Activated naive CD4-positive, alpha-beta T cell treated with Interleukin-2 at 50 U/mL for 16 hours (primary cell): ENCODE measurements at regions not wholly inside any gene's neighbourhood (a gene's known extent, or its start where the extent isn't known, plus 50 kb on each side); places are given as distances from the start of the nearest gene placed in this dataset.

Source experiments
- DNase-seq: peaks from one replicate; pipeline ENCODE4 v3.0.0-alpha.2; 2020

DNA sequence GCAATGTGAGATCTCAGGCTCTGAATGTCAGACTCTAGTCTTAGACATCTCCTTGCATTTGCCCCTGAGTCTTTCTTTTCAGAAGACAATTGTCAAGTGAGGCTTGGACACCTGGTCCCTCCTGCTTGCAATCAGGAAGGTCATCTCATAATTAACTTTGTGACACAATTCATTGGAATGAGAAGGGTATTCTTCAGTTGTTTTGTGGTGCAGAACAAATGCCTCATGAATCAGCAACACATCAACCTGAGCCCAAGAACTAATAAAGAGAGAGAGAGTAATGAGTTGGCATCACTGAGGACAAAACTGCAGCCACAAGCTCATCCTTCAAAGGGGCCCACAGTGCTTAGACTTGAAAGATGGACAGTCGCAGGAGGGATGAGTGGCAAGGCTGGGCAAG lies 375.8 kb downstream of the INSC start:
- no peak for DNase-seq

DNA sequence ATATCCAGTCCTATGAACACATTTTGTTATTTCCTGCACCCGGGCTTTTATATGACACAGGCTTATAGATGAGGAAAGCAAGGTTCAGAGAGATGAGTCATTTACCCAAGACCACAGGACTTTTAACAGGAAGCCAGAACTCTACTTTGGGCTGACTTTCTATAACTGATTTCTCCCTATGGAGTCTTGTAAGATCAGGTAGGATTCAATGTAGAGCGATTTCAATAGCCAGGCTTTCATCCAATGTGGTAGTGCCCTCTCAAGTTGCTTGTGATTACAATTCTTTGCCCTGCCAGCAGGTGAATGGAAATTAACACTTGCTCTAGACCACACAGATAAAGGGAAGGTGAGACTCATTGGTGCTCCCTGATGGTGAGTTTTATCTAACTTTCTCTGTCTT lies 378.3 kb downstream of the INSC start:
- no peak for DNase-seq

DNA sequence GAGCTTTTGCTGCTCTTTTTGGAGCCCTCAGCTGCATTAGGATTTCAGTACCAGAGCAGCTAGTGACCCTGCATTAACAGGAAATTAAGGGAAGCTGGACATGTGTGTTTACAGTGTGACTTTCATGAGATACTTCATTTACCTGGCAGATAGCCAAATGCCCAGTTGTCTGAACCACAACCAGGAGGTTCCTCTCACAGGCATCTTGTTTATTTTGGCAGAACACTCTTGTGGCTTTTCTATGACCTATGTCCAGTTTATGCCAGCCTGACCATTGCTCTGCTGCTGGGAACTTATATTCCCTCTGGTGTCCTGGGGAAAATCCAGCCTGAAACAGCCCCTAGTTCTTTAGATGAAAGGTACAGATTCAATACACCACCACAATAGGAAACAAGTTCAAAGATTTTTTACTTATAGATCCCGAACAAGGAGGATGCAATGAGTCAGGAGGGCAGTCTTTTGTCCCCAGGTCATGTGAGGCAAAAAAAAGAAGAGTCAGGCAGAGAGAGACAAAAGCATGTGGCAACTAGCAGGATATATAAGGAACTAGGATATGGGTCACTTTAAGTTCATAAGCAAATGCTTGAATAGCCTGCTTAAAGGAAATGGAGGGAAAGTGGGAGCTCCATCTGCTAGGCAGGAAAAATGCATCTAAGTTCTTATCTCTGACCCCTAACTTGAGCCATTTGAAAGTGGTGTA lies 379.3 kb downstream of the INSC start:
- DNase-seq, result no peak

DNA sequence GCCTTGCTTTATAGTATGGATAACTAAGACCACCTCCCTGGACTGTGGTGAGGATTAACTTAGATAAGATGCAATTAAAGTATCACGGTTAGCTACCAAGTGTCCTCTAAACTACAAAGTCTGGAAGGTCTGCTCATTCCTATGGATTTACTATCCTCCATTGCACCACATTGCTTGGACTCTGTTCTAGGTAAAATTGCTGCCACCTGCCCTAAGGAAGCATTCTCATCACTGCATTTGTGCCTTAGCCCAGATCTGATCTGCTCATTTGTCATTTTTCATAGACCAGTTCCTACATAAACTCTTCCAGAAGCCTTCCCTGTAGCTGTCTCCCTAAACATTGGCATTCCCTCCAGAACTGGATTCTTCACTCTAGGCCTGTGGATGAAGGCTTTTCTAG lies 380.0 kb downstream of the INSC start:
- no peak for DNase-seq

DNA sequence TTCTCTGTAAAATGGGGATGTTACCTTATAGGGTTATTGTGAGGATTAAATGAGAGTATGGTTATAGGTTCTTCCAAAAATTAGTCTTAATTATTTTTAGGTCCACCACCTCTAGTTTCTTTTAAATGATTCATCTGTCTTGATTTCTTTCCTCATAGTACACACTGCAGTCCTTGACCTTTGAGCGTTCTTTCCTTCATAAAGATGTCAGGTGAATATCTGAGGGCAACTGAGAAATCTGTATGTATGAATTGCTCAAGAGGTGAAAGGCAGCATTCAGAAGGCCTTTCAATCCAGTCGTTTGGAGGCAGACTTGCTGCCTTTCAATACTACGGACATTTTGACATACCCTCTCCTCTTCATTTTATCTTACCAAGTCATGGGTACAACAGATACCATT lies 380.7 kb downstream of the INSC start:
- DNase-seq, result no peak

DNA sequence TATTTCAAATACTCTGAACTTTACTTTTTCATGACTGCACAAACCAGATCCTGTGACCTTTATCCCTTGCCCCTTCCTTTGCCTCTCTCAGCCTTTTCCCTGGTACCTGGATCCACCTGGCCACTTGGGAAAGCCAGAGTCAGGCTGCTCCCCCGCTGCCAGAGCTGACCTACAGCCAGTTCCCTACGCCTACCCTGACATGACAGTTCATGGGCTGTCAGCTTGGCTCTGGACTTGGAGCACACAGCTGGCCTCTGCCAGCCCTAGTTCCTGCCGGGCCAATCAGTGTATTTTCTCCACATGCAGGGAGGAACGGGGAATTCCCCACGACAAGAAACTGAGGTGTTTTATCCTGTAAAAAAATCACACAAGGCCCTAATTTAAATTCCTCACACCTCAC lies 382.6 kb downstream of the INSC start:
- DNase-seq, result no peak

DNA sequence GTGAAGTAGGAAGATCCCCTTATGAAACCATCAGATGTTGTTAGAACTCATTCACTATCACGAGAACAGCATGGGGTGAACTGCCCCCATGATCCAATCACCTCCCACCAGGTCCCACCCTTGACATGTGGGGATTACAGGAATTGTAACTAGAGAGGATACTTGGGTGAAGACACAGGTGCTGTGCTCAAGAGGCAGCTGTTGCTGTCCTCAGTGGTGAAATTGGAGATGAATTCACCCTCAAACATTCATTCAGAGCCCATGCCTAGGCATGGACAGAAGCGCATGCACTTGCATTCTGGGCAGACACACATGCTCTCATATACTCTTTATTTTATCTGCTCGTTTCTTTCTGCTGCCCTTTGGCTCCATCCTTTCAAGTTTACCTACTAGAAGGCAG lies 385.0 kb downstream of the INSC start:
- DNase-seq, result no peak

DNA sequence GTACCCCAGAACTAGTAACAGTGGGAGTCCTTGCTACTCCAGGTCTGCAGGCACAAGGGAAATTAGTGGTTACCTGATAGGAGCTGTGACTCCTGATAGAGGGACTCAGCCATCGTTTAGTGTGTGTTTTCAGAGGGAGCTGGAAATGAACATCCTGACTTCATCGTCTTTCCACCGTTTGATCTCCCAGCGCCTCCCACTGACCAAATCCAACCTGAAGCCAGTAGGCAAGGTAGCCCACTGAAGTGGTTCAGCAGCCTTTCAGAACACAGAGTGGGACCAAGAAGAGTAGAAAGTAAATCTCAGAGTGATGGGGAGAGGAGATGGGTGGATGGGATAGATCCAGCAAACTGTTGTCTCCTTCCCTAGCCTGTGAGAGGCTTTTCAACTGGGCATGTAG lies 385.9 kb downstream of the INSC start:
- no peak for DNase-seq

DNA sequence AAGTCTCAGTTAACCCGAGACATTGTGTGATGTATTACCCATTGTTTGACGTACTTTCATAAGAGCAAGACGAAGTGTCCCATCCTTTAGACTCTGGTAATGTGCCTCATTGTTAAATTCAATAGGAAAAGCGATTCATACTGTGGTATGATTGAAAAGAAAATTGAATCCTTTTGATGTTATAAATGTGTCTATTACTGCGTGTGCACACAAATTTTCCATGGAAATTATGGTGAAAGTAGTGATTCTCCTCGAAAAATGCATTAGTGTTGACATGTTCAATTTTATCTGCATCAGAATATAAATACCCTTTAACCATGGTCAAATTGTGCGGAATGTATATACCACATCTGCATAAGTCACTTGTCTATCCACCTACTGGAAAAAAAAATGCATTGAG lies 386.8 kb downstream of the INSC start:
- no peak for DNase-seq

DNA sequence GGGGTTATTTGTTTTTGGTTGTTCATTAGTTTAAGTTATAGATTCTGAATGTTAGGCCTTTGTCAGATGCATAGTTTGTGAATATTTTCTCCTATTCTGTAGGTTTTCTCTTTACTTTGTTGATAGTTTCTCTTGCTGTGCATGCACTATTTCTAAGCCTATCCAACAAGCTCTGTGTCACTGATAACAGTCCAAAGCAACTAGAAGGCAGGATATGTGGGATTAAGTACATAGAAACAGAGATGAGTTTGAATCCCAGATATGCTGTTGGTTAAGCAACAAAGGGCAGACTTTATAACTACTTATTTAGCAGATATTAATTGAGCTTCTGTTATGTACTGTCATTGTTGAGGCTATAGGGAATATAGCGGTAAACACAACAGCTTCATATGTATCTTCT lies 390.4 kb downstream of the INSC start:
- no peak for DNase-seq

DNA sequence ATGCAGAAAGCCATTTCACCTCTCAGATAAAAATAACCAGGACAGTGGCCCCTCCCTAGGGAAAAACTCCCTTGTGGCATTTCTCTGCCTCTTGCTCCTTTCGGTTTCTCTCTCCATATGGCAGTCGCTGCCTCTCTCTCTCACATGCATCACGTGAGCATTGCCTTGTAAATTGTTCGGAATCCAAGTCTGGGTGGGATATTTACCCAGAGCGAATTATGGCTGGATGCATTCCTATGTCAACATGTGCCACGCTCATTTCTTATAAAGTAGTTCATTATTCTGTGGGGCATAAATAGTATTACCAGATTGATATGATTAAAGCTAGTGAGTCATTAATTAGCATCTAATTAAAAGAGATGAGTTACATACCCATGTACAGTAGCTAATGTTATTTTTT lies 392.9 kb downstream of the INSC start:
- DNase-seq, result no peak

DNA sequence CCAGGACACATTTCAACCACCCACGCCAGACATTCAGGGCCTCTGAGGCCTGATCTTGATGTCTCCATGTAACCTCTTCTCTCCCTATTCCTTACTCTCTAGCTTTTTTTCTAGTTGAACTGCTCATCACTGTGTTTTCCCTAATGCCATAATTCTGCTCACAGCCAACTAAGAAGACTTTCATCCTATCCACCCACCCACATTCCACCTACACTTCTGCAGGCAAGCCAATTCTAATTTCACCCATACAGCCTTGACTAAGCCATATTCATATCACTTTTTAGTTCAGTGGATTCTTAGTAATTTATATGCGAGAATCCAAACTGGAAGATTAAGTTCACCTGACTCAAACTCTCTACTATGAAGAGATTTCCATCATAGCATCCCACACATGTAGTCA lies 394.4 kb downstream of the INSC start:
- no peak for DNase-seq

DNA sequence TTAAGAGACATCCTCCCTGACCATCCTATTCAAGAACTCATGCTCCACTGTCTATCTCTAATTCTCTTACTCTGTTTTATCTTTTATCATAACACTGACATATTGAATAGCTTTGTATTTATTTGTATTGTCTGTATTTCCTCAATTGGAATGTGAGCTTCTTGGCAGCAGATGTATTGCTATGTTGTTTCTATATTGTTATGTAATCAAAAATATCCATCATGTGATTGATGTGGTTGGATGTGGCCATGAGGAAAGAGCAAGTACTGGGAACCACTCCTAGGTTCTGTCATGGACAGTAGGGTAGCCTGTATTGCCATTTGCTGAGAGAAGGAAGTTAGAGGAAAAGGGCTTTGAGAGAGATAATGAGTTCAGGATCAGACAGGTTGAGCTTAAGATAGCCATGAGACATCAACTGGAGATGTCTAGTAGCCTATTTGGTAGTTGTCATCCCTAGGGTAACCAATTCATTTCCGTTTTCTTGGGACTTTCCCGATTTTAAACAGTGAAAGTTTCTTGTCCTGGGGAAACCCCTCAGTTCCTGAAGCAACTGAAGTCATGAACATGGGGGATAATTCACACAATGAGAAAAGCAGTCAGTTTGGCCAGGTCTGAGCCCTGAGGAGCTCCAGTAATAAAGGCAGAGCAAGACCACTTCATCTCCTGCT lies 404.5 kb downstream of the INSC start:
- no peak for DNase-seq

DNA sequence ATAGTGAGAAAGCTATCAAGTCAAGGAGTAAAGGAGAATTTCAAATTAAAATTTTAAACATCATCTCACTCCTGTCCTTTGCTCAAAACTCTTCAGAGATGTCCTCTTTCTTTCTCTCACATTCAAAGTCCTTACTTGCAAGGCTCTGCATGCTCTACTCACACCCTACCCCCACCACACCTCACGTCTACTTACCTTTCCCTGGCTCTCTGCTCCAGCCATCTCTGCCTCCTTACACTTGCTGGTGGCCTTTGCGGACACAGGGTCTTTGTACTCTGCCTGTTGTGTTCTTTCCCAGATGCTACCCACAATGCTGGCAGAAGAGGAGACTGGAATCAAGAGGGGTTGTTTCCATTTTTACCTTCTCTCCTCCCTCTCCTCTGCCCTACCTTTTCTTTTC lies 405.2 kb downstream of the INSC start:
- no peak for DNase-seq

DNA sequence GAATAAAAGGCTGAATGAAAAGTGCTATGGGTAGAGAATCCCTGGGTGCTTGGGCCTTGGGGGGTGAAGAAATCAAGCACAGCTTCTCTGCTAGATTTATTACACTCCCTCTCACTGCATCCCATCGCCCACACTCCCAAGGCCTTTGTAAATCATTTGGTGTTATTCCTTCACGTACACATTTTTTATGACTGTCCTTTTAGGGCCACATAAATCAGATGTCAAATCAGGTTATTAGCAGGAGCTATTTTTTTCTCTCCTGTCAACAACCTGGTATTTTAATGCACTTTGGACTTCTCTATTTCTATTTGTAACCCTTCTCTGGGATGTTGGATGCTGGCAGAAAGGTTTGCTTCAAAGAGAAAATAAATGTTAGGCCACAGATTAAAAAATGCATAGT lies 408.8 kb downstream of the INSC start:
- DNase-seq, result no peak

DNA sequence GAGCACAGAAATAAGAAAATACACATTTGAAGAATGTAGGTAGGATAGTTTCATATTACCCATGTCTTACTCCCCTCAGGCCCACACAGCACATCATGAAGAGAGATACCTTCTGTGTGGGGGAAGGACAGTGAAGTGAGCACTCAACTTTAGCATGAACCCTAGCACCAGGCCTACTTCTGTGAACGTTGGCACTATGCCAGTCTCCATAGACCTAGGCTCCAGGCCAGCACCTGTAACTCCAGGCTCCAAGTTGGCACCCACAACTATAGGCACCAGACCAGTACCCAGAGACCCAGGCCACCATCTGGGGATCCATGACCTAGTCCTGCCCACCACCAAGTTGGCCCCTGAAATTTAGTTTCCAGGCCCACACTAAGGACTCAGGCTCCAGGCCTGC lies 410.9 kb downstream of the INSC start:
- no peak for DNase-seq

DNA sequence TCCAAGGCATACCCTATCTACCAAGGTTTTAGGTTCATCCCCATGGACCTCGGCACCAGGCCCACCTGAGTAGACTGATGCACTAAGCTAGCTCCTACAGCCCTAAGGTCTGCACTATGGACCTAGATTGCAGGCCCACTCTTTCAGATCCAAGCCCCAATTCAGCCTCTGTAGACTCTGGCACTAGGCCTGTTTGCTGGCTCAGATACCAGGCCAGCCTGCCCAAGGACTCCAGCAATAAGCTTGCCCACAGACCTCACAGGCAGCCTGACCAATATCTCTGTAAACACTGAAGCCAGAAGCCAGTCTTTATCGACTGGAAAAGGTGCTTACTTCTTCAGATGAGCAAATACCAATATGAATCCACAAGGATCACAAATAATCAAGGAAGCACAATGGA lies 411.3 kb downstream of the INSC start:
- no peak for DNase-seq

DNA sequence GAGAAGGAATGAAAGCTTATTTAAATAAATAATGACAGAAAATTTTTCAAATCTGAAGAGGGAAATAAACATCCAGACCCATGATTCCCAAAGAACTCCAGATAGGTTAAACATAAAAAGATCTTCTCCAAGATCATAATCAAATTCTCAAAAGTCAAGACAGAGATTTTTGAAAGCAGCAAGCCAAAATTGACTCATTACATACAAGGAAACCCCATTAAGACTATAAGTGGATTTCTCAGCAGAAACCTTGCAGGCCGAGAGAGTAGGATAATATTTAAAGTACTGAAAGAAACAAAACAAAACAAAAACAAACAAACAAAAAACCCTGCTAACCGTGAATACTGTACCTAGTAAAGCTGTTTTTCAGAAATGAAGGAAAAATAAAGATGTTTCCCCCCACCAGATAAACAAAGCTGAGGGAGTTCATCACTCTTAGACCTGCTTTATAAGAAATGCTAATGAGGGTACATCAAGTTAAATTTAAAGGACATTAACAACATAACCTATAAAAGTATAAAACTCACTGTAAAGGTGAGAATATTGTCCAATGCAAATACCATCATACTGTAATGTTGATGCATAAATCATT lies 412.2 kb downstream of the INSC start:
- DNase-seq, result no peak

DNA sequence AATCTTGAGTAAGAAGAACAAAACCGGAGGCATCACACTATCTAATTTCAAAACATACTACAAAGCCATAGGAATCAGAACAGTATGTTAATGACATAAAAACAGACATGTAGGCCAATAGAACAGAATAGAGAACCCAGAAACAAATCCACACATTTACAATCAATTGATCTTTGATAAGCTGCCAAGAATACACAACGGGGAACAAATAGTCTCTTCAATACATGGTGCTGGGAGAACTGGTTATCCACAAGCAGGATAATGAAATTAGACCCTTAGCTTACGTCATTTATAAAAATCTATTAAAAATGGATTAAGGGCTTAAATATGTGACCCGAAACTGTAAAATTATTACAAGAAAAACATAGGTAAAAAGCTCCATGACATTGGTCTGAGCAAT lies 417.7 kb downstream of the INSC start:
- DNase-seq, result no peak

DNA sequence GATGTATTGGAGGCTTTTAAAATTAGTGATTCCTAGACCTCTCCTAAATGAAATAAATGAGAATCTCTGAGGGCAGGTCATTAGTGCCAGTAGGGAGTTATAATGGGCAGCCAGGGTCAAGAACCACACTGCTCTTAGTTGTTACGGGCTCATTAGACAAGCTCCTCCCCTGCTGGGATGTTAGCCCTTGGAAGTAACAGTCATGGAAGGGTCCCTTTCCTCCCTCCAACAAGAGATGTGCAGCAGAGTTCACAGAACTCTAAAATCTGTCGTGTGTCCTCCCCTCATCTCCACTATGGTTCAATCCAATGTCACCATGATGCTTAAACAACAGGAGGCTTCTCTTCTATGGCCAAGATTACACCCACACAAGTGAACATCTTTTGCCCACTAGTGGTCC lies 419.5 kb downstream of the INSC start:
- no peak for DNase-seq

DNA sequence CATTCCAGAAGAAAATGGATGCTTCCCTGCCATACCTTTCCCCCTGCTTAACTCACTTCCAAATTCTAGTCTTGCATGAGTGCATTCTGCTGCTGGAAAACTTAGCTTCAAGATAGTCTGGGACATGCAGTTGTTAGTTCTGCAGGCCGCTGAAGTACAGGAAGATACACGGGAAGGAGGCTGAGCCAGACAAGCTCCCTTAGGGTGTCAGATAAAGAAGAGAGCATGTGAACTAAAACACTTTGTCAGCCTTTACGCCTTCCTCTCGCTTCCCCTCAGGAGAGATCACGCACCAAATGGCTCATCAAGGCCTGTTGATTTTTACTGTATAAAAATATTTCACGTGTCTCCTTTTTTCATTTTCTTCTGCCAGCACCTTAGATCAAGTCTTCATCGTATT lies 420.7 kb downstream of the INSC start:
- no peak for DNase-seq

DNA sequence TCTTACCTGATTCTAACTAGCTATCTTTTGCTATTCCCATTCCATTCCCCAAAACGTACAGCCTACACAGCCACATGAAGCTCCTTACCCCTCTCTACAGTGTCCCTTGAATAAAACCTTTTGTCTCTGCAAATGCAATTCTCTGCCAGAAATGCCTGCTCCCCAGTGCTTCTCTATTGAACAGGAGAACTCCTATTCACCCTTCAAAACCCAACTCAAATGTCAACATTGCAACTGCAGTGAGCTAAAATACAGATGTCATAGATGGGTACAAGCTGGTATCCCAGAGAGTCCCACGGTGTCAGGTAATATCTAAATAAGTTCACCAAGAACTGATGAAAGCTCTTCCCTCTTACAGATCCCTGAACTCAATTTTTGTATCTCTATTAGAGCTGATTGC lies 421.7 kb downstream of the INSC start:
- DNase-seq, result no peak

DNA sequence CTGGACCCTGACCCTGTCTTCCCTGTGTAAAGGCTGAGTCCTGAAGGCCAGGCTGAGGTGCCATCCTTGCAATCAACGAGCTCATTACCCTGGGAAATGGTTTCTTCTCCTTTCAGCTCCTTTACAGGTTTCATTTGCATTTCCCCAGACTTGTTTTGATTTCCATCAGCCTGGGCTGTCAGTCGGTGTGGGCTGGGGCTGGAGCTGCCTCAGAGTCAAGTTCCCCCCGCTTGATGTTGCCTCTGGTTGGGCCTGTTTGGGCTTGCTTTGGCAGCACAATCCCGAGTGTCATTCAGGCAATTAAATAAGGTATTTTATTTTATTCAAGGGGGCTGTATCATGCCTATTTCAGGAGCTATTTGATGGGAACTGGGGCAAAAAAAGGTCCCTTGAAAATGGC lies 424.9 kb downstream of the INSC start:
- no peak for DNase-seq

DNA sequence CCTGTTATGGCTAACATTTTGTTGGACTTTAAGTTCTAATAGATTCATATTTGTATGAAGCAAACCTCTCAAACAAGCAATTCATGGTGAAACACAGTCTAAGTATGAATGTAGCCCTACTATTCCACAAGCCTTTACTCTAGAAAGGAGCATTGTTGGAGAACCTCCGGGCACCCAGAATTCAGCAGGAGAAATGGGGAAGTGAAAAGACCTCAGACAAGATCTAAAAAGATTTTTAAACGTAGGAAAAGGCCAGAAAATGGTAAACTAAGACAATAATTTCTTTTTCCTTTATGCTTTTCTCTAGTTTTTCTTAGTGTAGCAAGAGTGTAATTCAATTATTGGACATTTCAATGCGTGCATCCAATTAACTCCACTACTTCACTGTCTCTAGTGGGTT lies 426.4 kb downstream of the INSC start:
- DNase-seq, result no peak

DNA sequence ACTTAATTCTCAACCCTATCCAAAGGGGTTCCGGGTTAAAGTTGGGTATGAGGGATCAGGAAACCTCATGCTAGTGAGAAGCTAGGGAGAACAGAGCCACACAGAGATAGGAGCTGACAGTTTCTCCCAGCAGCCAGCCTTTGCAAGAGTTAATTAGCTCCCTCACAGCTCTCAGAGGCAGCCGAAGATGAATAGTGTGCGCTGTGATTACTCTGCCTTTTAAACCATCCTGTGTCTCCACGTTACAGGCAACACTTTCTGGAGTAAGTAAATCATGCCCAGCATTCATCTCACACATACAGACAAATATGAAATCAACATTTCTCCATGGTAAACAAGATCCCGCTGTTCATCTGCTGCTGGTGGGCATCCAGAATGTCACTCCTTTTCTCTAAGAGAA lies 429.6 kb downstream of the INSC start:
- no peak for DNase-seq
